ENCODE measurements at regions not wholly inside any gene's neighbourhood (a gene's known extent, or its start where the extent isn't known, plus 50 kb on each side); places are given as distances from the start of the nearest gene placed in this dataset.

GRCh38 chr2:136377423-136378382 lies 259.8 kb upstream of the CXCR4 start:
- no peaks in the 10 kb centered on the region for H3K27me3 ChIP-seq
- peaks cover 4% of the 10 kb centered on the region for H3K4me1 ChIP-seq
- H3K27ac ChIP-seq, result no peak overlapping the region
- no peaks in the 10 kb centered on the region for H3K9me3 ChIP-seq
- no peaks in the 10 kb centered on the region for H3K36me3 ChIP-seq
- no peak for ATAC-seq
- intact Hi-C loops (cut with DNase I), result loop anchor here (5.0 kb wide), 1 partner anchor 460 kb away; no protein-coding TSS in a partner anchor
- H3K4me3 ChIP-seq, result no peak overlapping the region
- DNase-seq, result no peak
- TF ChIP-seq CTCF (IDR thresholded peaks at IDR 0.05), result no peak

- intact Hi-C loops (cut with DNase I), result loop anchor here (5.0 kb wide), 1 partner anchor 460 kb away; no protein-coding TSS in a partner anchor
- Histone ChIP-seq H3K36me3 (no peaks in the 10 kb centered on the region), H3K27ac (no peak overlapping the region), H3K27me3 (no peaks in the 10 kb centered on the region), H3K9me3 (no peaks in the 10 kb centered on the region), H3K4me3 (no peak overlapping the region), H3K4me1 (peaks cover 4% of the 10 kb centered on the region)
- ATAC-seq (no peak), DNase-seq (no peak)
- no peak for TF ChIP-seq CTCF (IDR thresholded peaks at IDR 0.05)
Measured at GRCh38 chr2:136376798-136377211, 258.9 kb upstream of the CXCR4 start.

- no peaks in the 10 kb centered on the region for H3K27me3 ChIP-seq
- ATAC-seq, result no peak
Measured at GRCh38 chr2:136376211-136376610, 258.3 kb upstream of the CXCR4 start.

GRCh38 chr2:136375017-136375901 lies 257.3 kb upstream of the CXCR4 start:
- Histone ChIP-seq H3K36me3 (no peaks in the 10 kb centered on the region), H3K4me1 (peaks cover 4% of the 10 kb centered on the region), H3K9me3 (no peaks in the 10 kb centered on the region), H3K4me3 (no peak overlapping the region), H3K27ac (no peak overlapping the region), H3K27me3 (no peaks in the 10 kb centered on the region)
- ATAC-seq, result no peak
- no peak for TF ChIP-seq CTCF (IDR thresholded peaks at IDR 0.05)
- no peak for DNase-seq
- intact Hi-C loops (cut with DNase I), result loop anchor here (5.0 kb wide), 1 partner anchor 458 kb away; no protein-coding TSS in a partner anchor

More at GRCh38 chr2:136376211-136376610, 258.3 kb upstream of the CXCR4 start:
- no peak for TF ChIP-seq CTCF (IDR thresholded peaks at IDR 0.05)
- DNase-seq, result no peak
- Histone ChIP-seq H3K9me3 (no peaks in the 10 kb centered on the region), H3K36me3 (no peaks in the 10 kb centered on the region), H3K4me3 (no peak overlapping the region), H3K4me1 (peaks cover 4% of the 10 kb centered on the region), H3K27ac (no peak overlapping the region)
- intact Hi-C loops (cut with DNase I), result loop anchor here (5.0 kb wide), 1 partner anchor 459 kb away; no protein-coding TSS in a partner anchor

- peaks cover 4% of the 10 kb centered on the region for H3K4me1 ChIP-seq
- no peak for TF ChIP-seq CTCF (IDR thresholded peaks at IDR 0.05)
- ATAC-seq (no peak), DNase-seq (no peak)
- no peak overlapping the region for H3K27ac ChIP-seq
- no peaks in the 10 kb centered on the region for H3K36me3 ChIP-seq
- intact Hi-C loops (cut with DNase I), result no loop called here
- no peaks in the 10 kb centered on the region for H3K9me3 ChIP-seq
- no peaks in the 10 kb centered on the region for H3K27me3 ChIP-seq
- H3K4me3 ChIP-seq, result no peak overlapping the region
Measured at GRCh38 chr2:136373841-136374240, 255.9 kb upstream of the CXCR4 start.
